OCI-LY1 (cell line): ENCODE measurements at regions not wholly inside any gene's neighbourhood (a gene's known extent, or its start where the extent isn't known, plus 50 kb on each side); places are given as distances from the start of the nearest gene placed in this dataset.

Source experiments
- H2AFZ ChIP-seq: fragments of 200-600 bp; sonication (generic), shearing (Covaris generic); 2 replicates; pipeline ENCODE4 v1.6.0; 2014; ENCODE audit warnings: antibody characterized with exemption, mild to moderate bottlenecking, low read length
- H3F3A ChIP-seq: fragments of 200-600 bp; sonication (generic), shearing (Covaris generic); 2 replicates; pipeline ENCODE4 v1.6.0; 2014; ENCODE audit warnings: mild to moderate bottlenecking, antibody characterized with exemption, low read length, moderate library complexity; ENCODE audit not compliant: insufficient read depth
- H3K27ac ChIP-seq: fragments of 200-600 bp; sonication (generic); 2 replicates; pipeline ENCODE4 v1.5.1; 2014; ENCODE audit warnings: low read length, mixed run types, mild to moderate bottlenecking, low read depth; ENCODE audit not compliant: poor library complexity, severe bottlenecking
- H3K27me3 ChIP-seq: fragments of 200-600 bp; sonication (generic); 2 replicates; pipeline ENCODE4 v1.6.0; 2014; ENCODE audit warnings: antibody characterized with exemption, mild to moderate bottlenecking, low read length, moderate library complexity; ENCODE audit not compliant: insufficient read depth
- H3K36me3 ChIP-seq: fragments of 200-600 bp; sonication (generic); 2 replicates; pipeline ENCODE4 v1.6.1; 2014; ENCODE audit warnings: mild to moderate bottlenecking, antibody characterized with exemption, low read length, moderate library complexity, mixed read lengths; ENCODE audit not compliant: insufficient read depth
- H3K4me1 ChIP-seq: fragments of 200-600 bp; sonication (generic); 2 replicates; pipeline ENCODE4 v1.5.1; 2014; ENCODE audit warnings: mild to moderate bottlenecking, low read length, moderate library complexity; ENCODE audit not compliant: insufficient read depth, severe bottlenecking
- H3K4me2 ChIP-seq: fragments of 200-600 bp; sonication (generic), shearing (Covaris generic); 2 replicates; pipeline ENCODE4 v1.6.1; 2014; ENCODE audit warnings: low read length
- H3K4me3 ChIP-seq: fragments of 200-600 bp; sonication (generic); 2 replicates; pipeline ENCODE4 v1.5.1; 2014; ENCODE audit warnings: low read length, low read depth, mild to moderate bottlenecking, mixed read lengths; ENCODE audit not compliant: poor library complexity, severe bottlenecking
- H3K79me2 ChIP-seq: fragments of 200-600 bp; shearing (Covaris generic); 2 replicates; pipeline ENCODE4 v1.6.1; 2016; ENCODE audit warnings: mixed run types, low read length, mixed read lengths; ENCODE audit not compliant: insufficient read depth
- H3K9ac ChIP-seq: fragments of 200-600 bp; sonication (generic), shearing (Covaris generic); 2 replicates; pipeline ENCODE4 v1.6.1; 2014; ENCODE audit warnings: mild to moderate bottlenecking, low read length, mixed read lengths
- H3K9me2 ChIP-seq: fragments of 200-600 bp; sonication (generic), shearing (Covaris generic); 2 replicates; pipeline ENCODE4 v1.6.1; 2014; ENCODE audit warnings: low read depth, mild to moderate bottlenecking, low read length, mixed read lengths
- H3K9me3 ChIP-seq: fragments of 200-600 bp; shearing (Covaris generic); 2 replicates; pipeline ENCODE4 v1.6.1; 2014; ENCODE audit warnings: low read length, mixed read lengths
- H4K20me1 ChIP-seq: fragments of 200-600 bp; sonication (generic), shearing (Covaris generic); 2 replicates; pipeline ENCODE4 v1.6.0; 2016; ENCODE audit warnings: mild to moderate bottlenecking, low read length; ENCODE audit not compliant: insufficient read depth
- CTCF ChIP-seq: fragments of 200-600 bp; sonication (generic), shearing (Covaris generic); IDR thresholded peaks from 2 replicates; pipeline ENCODE4 v1.5.1; 2017; ENCODE audit warnings: mild to moderate bottlenecking, antibody characterized with exemption, low read length, moderate library complexity, mixed read lengths
- EZH2 ChIP-seq: fragments of 200-600 bp; sonication (generic), shearing (Covaris generic); IDR thresholded peaks from 2 replicates; pipeline ENCODE4 v1.8.0; 2017; ENCODE audit warnings: borderline replicate concordance, mixed run types, mild to moderate bottlenecking, antibody characterized with exemption, low read length, moderate library complexity, mixed read lengths

DNA sequence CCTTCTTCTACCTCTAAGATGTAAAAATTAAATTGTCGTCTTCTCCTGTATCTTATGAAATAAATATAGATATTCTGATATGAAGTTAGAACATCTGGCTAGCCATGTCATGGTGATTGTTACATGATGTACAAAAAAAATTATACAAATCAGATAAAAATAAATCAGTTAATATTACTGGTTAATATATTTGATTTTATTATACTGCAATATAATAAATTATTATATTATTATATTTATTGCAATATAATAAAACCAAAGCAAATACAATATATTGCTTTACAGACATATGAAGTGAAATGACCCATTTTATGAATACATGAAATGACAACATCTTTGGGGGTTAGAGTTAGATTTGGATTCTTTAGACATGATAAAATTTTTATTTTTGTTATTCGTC is 72.3 kb upstream of the NAALADL2 start:
- Histone ChIP-seq H3K4me2 (no peak overlapping the region), H3K9me3 (no peaks in the 10 kb centered on the region), H4K20me1 (no peaks in the 10 kb centered on the region), H3K4me3 (no peak overlapping the region), H3K9ac (no peak overlapping the region), H3K36me3 (no peaks in the 10 kb centered on the region), H3K79me2 (no peaks in the 10 kb centered on the region), H3K9me2 (no peaks in the 10 kb centered on the region), H2AFZ (no peak overlapping the region), H3K27me3 (no peaks in the 10 kb centered on the region), H3K4me1 (no peaks in the 10 kb centered on the region), H3F3A (no peaks in the 10 kb centered on the region), H3K27ac (no peak overlapping the region)
- no peak for TF ChIP-seq CTCF
- TF ChIP-seq EZH2, result no peak

DNA sequence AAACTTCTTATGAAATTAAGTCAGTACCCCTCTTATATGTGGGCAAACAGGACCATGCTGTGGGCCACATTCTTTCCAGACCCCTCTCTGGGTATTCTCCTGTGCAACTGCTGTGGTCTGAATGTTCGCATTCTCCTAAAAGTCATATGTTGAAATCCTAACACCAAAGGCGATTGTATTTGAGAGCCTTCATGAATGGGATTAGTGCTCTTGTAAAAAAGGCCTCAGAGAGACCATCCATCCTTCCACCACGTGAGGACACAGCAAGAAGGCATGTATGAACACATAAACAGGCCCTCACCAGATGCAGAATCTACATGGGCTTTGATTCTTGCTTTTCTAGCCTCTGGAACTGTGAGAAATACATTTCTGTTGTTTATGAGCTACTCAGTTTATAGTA is 68.0 kb upstream of the NAALADL2 start:
- Histone ChIP-seq H3F3A (no peaks in the 10 kb centered on the region), H3K4me3 (no peak overlapping the region), H3K27me3 (no peaks in the 10 kb centered on the region), H3K36me3 (no peaks in the 10 kb centered on the region), H3K9me3 (no peaks in the 10 kb centered on the region), H4K20me1 (no peaks in the 10 kb centered on the region), H3K4me2 (no peak overlapping the region), H3K9ac (no peak overlapping the region), H3K9me2 (no peaks in the 10 kb centered on the region), H2AFZ (no peak overlapping the region), H3K4me1 (no peaks in the 10 kb centered on the region), H3K27ac (no peak overlapping the region), H3K79me2 (no peaks in the 10 kb centered on the region)
- TF ChIP-seq EZH2 (no peak), CTCF (no peak)

DNA sequence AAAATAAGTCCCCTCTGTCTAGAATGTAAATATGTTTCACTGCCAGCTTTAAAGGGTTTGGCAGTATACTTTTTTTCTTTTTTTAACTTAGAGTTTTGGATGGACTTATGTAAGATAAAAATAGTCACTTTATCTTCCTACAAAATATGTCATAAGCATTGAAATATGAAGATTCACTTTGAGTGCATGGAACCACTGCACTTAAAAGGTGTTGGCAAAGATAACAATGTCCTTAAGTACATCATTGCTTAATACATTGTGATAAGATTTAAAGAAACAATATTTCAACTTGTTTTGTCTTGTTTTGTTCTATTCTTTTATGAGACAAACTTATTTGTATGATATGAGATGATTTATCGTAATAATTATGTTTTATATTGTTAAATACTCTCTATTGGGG is 66.3 kb upstream of the NAALADL2 start:
- no peaks in the 10 kb centered on the region for H3K27me3 ChIP-seq
- no peaks in the 10 kb centered on the region for H3K79me2 ChIP-seq
- no peak overlapping the region for H3K27ac ChIP-seq
- no peaks in the 10 kb centered on the region for H3K9me2 ChIP-seq
- H3K9me3 ChIP-seq, result no peaks in the 10 kb centered on the region
- no peak overlapping the region for H3K4me3 ChIP-seq
- no peaks in the 10 kb centered on the region for H4K20me1 ChIP-seq
- TF ChIP-seq EZH2 (no peak), CTCF (no peak)
- no peak overlapping the region for H3K4me2 ChIP-seq
- no peak overlapping the region for H2AFZ ChIP-seq
- no peaks in the 10 kb centered on the region for H3K36me3 ChIP-seq
- H3K9ac ChIP-seq, result no peak overlapping the region
- H3F3A ChIP-seq, result no peaks in the 10 kb centered on the region
- no peaks in the 10 kb centered on the region for H3K4me1 ChIP-seq
